WERI-Rb-1 (cell line): ENCODE measurements at regions not wholly inside any gene's neighbourhood (a gene's known extent, or its start where the extent isn't known, plus 50 kb on each side); places are given as distances from the start of the nearest gene placed in this dataset.

Source experiments
- DNase-seq: peaks from one replicate; pipeline ENCODE4 v3.0.0-alpha.2; 2020
- H3K27ac ChIP-seq: fragments of 250-450 bp; sonication (Bioruptor Pico); 2 replicates; pipeline ENCODE4 v1.5.1; 2020; ENCODE audit warnings: mild to moderate bottlenecking, moderate library complexity
- H3K27me3 ChIP-seq: fragments of 250-450 bp; sonication (Bioruptor Pico); 2 replicates; pipeline ENCODE4 v1.5.1; 2021; ENCODE audit warnings: mild to moderate bottlenecking, low read depth, moderate library complexity; ENCODE audit not compliant: insufficient read depth, severe bottlenecking
- H3K36me3 ChIP-seq: fragments of 250-450 bp; sonication (Bioruptor Pico); 2 replicates; pipeline ENCODE4 v1.5.1; 2020; ENCODE audit warnings: mild to moderate bottlenecking, moderate library complexity
- H3K4me3 ChIP-seq: 2 replicates; pipeline ENCODE4 v1.5.1; 2011; ENCODE audit warnings: low read depth, mild to moderate bottlenecking, control low read depth, low read length
- H3K9me3 ChIP-seq: fragments of 250-450 bp; sonication (Bioruptor Pico); 2 replicates; pipeline ENCODE4 v1.5.1; 2021; ENCODE audit warnings: mild to moderate bottlenecking, moderate library complexity; ENCODE audit not compliant: severe bottlenecking
- CTCF ChIP-seq: IDR thresholded peaks from 2 replicates; pipeline ENCODE4 v1.5.1; 2011; ENCODE audit warnings: low read depth, mild to moderate bottlenecking, control low read depth, inconsistent platforms, low read length

- no peak for DNase-seq
- H3K4me3 ChIP-seq = no peak overlapping the region
- H3K27ac ChIP-seq = no peak overlapping the region
- no peaks in the 10 kb centered on the region for H3K27me3 ChIP-seq
- TF ChIP-seq CTCF = no peak
- H3K36me3 ChIP-seq = peaks cover 2% of the 10 kb centered on the region; the same call in 1 of the 2 replicates
- H3K9me3 ChIP-seq = no peaks in the 10 kb centered on the region
These were observed 70.7 kb upstream of the AKIP1 start for GRCh38 chr11:8839957-8840945.

- Histone ChIP-seq H3K9me3 (no peaks in the 10 kb centered on the region), H3K4me3 (no peak overlapping the region), H3K27ac (no peak overlapping the region), H3K27me3 (no peaks in the 10 kb centered on the region), H3K36me3 (no peaks in the 10 kb centered on the region)
- DNase-seq = no peak
- TF ChIP-seq CTCF = no peak
These were observed 69.1 kb upstream of the AKIP1 start for GRCh38 chr11:8841899-8842298.

GRCh38 chr11:8858808-8859207, 52.2 kb upstream of the AKIP1 start:
- Histone ChIP-seq H3K9me3 (no peaks in the 10 kb centered on the region), H3K27me3 (no peaks in the 10 kb centered on the region), H3K27ac (no peak overlapping the region), H3K36me3 (no peaks in the 10 kb centered on the region), H3K4me3 (no peak overlapping the region)
- DNase-seq = no peak
- no peak for TF ChIP-seq CTCF
